HEK293T (cell line): ENCODE measurements at regions not wholly inside any gene's neighbourhood (a gene's known extent, or its start where the extent isn't known, plus 50 kb on each side); places are given as distances from the start of the nearest gene placed in this dataset.

ENCODE experiments used
- ELF4 ChIP-seq: fragments of 450-650 bp; IDR thresholded peaks from 2 replicates; pipeline ENCODE4 v1.6.1; 2017; ENCODE audit warnings: antibody characterized with exemption
- FOXM1 ChIP-seq: fragments of 450-650 bp; IDR thresholded peaks from 2 replicates; pipeline ENCODE4 v1.6.1; 2017; ENCODE audit warnings: mild to moderate bottlenecking, borderline replicate concordance
- HDGF ChIP-seq: fragments of 450-650 bp; IDR thresholded peaks from 2 replicates; pipeline ENCODE4 v1.6.1; 2017; ENCODE audit warnings: antibody characterized with exemption, borderline replicate concordance

- TF ChIP-seq ELF4 (no peak), FOXM1 (no peak), HDGF (no peak)
Observed at GRCh38 chr16:50999181-50999580, 151.9 kb downstream of the SALL1 start.
